HG03175 (cell line): ENCODE measurements at regions not wholly inside any gene's neighbourhood (a gene's known extent, or its start where the extent isn't known, plus 50 kb on each side); places are given as distances from the start of the nearest gene placed in this dataset.
A peak's percentile ranks its signal among the peaks of the same experiment; 100 is the strongest.
"Not testable (repeated sequence)": the region's sequence is repeated elsewhere in the genome, so short reads cannot be mapped to it uniquely, and the experiment has no call there.

Experiments used
- ATAC-seq: cut with Tn5 transposase; IDR thresholded peaks from one replicate; pipeline ENCODE4 v1.9.1; 2021; ENCODE audit warnings: mild to moderate bottlenecking, moderate library complexity; ENCODE audit not compliant: unreplicated experiment

DNA sequence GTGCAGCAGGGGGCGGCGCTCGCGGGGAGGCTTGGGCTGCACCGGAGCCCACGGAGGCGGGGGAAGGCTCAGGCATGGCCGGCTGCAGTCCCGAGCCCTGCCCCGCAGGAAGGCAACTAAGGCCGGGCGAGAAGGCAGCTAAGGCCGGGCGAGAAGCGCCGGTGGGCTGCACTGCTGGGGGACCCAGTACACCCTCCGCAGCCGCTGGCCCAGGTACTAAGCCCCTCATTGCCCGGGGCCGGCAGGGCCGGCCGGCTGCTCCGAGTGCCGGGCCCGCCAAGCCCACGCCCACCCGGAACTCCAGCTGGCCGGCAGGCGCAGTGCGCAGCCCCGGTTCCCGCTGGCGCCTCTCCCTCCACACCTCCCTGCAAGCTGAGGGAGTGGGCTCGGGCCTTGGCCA, 150.0 kb downstream of the SMIM20 start:
- not testable (repeated sequence) for ATAC-seq

DNA sequence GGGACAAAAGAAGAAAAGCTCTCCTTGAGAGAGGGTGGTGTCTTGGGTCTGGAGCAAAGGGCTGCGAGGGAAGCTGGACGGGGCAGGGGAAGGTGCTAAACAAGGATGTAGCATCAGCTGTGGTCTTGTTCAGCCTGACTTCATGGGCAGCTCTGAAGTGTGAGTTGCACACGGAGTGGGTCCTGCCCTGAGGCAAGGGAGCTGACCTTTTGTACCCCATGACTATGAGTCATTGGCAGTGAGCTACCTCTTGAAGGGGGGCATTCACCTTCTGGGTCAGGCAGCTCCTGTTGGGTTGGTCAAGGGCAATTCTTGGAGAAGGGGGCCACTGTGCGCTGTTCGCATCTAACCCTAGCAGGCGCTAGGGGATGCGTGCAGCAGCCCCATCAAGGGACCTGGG, 151.8 kb downstream of the SMIM20 start:
- ATAC-seq = no peak

- ATAC-seq = no peak
Observed at GRCh38 chr4:26067035-26067434, 153.0 kb downstream of the SMIM20 start.

GRCh38 chr4:26069218-26069617, 155.2 kb downstream of the SMIM20 start:
- ATAC-seq = peak; percentile 59

DNA sequence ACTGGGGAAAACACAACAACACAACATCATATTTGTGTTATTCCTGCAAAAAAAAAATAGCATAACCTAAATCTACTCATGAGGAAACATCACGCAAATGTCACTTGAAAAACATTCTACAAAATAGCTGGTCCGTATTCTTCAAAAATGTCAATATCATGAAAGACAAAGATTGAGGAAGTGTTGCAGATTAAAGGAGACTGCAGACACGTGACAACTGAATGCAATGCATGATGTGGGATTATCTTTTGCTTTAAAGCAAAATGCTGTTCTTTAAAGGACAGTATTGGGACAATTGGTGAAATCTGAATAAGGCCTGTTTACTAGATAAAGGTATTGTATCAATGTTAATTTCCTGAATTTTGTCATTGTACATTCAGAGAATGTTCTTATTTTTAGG, 157.7 kb downstream of the SMIM20 start:
- no peak for ATAC-seq

DNA sequence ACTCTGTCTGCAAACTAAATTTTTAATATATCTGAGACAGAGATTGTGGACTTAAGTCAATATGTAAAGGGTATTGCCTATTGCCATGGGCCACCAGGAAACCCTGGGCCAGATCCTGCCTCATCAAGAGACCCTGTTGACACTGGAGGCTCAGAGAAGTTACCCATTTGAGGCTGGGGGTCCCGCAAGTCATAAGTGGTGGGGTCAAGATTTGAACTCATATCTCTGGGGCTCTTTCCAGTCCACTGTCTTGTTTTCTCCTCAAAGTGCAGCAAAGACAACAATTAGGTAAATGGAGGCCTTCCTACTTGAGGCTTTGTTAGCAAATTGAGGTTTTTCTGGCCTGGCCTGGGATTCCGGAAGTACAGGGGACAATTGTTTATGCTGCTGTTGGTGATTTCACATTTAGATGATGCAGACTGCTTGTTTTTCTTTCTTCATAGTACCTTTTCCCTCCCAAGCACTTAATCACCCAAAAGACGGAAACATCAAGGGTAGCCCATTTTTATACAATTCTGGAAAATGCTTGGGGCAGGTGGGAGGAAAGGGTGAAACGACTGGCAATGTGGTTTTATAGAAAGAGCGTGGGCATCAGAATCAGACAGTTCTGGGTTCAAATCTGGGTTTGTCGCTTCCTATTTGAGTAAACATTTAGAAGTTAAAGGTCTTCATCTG, 160.0 kb downstream of the SMIM20 start:
- ATAC-seq = no peak

GRCh38 chr4:26074712-26075430, 160.9 kb downstream of the SMIM20 start:
- ATAC-seq = peak; percentile 69

GRCh38 chr4:26075583-26075982, 161.6 kb downstream of the SMIM20 start:
- ATAC-seq = peak; percentile 24

DNA sequence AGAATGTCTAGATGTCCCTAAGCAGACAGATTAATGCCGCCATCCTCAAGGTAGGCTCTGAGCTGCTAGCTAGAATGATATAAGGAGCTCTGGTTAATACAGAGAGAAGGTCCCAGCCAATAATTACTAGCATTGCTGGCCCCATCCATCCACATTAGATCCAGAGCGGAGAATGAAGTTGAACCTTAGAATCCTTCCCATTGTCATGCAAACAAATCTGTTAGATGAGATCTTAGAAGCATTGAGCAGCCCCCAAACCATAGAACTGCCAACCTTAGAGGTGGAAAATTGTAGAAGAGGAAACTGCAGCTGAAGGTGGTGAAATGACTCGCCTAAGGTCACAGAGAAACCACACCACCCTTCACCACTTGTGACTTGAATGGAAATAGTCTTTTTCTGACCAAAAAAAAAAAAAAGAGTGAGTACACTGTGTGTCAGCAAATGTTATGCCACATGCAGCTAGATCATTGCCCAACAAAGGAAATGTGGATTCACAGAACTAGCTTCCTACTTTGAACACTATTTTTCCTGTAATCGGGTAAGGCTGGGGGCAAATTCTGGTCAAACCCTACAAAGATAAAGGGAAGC, 162.1 kb downstream of the SMIM20 start:
- ATAC-seq = peak; percentile 79

DNA sequence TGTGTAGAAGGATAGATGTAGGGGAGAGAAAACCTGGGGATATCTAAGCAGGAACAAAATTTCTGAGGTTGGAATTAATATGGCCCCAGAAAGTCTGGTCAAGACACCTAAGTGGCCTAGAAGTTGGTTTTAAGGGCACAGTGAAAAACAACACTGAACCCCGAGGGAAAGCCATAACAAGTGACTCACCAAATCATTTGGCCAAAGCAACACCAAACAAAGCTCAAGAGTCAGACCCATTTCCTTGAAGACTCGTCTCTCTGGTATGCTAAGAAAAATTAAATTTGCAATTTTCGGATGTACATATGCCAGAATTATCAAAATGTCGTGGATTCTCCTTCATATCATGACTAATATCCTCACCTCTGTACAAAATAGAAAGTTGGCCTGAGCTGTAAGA, 162.9 kb downstream of the SMIM20 start:
- no peak for ATAC-seq

GRCh38 chr4:26077756-26078155, 163.7 kb downstream of the SMIM20 start:
- no peak for ATAC-seq

GRCh38 chr4:26080870-26081628, 167.0 kb downstream of the SMIM20 start:
- ATAC-seq = no peak

- ATAC-seq = peak; percentile 35
Observed at GRCh38 chr4:26081795-26082498, 167.9 kb downstream of the SMIM20 start.

DNA sequence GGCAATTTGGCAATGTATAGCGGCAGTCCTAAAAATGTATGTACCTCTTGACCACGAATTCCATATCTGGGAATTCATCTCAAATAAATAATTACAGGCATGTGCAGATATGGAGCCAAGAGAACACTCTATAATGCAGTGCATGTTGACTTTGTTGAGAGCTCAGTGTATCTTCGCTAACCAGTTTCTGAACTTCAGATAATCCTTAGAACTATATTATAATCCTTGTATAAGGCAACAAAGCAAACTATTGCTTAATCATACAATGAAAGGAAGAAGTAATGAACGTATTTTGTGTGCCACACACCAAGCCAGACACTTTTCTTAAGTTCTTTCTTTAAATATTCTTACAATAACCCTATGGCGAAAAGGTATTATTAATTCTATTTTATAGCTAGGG, 168.5 kb downstream of the SMIM20 start:
- no peak for ATAC-seq

- ATAC-seq = peak; percentile 42
Observed at GRCh38 chr4:26083987-26084386, 170.0 kb downstream of the SMIM20 start.

GRCh38 chr4:26084414-26084813, 170.4 kb downstream of the SMIM20 start:
- ATAC-seq = no peak

DNA sequence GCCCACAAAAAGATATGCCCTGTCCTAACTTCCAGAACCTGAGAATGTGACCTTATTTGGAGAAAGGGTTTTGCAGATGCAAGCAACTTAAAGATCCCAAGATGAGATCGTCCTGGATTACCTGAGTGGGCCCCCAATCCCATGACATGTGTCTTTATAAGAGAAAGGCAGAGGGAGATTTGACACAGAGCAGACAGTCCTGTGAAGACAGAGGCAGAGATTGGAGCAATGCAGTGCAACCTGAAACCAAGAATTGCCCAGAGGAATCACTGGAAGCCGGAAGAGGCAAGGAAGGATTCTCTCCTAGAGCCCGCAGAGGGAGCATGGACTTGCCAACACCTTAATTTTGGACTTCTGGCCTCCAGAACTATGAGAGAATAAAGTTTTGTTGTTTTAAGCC, 171.5 kb downstream of the SMIM20 start:
- no peak for ATAC-seq

- no peak for ATAC-seq
Observed at GRCh38 chr4:26086621-26087441, 172.8 kb downstream of the SMIM20 start.

DNA sequence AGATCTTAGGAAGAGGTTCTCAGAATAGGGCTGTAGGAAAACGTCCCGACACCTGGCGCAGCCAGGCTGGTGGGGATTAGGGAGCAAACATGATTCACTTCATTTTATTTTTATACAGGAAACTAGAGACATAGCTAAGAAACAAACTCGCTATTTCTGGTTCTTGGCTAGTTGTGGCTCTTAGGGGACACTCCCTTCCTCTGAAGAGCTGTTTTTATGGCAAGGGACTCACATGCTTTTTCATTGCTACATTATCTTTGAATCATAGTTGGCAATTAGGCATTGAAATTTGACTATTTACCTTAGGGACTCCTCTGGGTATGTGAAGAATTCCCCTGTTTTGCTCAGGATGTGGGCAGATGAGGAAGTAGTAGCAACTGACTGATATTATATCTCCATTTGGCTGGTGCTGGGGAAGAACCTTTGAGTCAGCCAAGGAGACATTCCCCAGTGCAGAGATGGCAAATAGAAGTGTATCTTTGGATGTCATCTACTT, 174.5 kb downstream of the SMIM20 start:
- ATAC-seq = peak; percentile 70

DNA sequence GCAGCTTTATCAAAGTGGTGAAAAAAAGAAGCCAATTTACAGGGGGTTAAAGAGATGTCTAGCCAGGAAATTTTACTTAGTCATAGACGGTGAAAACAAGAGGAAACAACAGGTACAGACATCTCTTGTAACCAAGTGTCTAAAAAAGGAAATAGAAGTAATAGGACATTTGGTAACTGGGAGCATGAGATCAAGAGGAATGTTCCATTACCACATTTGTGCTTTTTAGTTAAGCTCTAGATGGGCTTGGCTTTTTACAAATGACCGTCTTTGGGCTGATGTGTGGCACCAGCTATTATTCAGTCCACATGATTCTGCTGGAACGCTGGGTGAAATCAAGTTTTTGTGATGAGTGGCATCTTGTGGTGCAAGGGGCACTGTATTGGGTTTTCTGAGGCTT, 179.5 kb downstream of the SMIM20 start:
- no peak for ATAC-seq
